Mesendoderm (in vitro differentiated cells): ENCODE measurements at regions not wholly inside any gene's neighbourhood (a gene's known extent, or its start where the extent isn't known, plus 50 kb on each side); places are given as distances from the start of the nearest gene placed in this dataset. TPM values are rescaled to one million over a fixed set of nuclear protein-coding genes. Genes with fewer than 3 reads are reported as not detected.

Experiments used
- small RNA-seq: library from polyadenylated mRNA; stranded (forward); fragments of <200 nt; extraction: miRNeasy Mini kit (QIAGEN cat#:217004); gene quantifications from one replicate; pipeline ENCODE3, GENCODE V24; 2013; ENCODE audit not compliant: insufficient read depth

Small RNA genes lying in the stretch of these regions (small RNA-seq; reads per million reads assigned to genes)
- not detected for gene RF00012
